ENCODE measurements at regions not wholly inside any gene's neighbourhood (a gene's known extent, or its start where the extent isn't known, plus 50 kb on each side); places are given as distances from the start of the nearest gene placed in this dataset.

DNA sequence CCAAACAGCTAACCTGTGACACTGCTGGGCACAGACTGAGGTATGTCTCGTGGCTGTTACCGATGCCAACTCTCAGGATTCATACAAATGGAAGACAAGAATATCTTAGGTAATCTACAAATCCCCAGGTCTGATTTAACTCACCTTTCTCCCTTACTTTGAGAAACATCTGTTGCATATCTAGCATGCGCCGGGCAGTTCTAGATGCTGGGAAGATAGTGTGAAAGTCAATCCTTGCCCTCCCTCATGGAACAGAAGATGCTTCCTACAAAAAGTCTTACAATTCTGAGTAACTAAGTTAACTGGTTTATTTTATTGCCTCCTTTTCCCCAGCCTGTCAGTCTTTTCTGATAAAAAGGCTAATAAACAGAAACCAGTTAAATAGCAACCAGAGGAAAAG lies 212.2 kb upstream of the FAT1 start:
- no peak for DNase-seq

GRCh38 chr4:186936496-186937375 lies 213.1 kb upstream of the FAT1 start:
- DNase-seq, result no peak

- DNase-seq, result no peak
Measured at GRCh38 chr4:186939226-186939625, 215.6 kb upstream of the FAT1 start.

GRCh38 chr4:186939766-186940165 lies 216.1 kb upstream of the FAT1 start:
- DNase-seq, result no peak

DNA sequence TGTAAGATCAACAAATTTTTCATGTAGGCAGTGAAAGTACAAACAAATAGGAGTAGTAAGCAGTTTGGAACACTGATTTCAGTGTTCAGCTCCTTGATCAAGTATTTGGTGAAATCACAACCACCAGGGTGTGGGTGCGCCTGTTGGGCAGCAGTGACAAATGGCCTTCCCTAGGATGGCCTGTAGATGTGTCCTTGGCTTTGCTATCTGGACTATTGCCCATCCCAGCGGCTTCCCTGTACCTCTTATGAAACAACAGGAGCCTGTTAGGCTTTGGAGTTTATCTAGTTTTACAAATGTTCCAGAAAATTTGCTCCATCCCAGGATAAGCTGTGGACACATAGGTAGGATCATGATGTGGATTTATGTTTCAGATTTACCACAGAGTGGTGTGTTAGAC lies 216.8 kb upstream of the FAT1 start:
- no peak for DNase-seq

- peak; percentile 7 for DNase-seq
Measured at GRCh38 chr4:186942758-186943377, 219.2 kb upstream of the FAT1 start.

- no peak for DNase-seq
Measured at GRCh38 chr4:186943411-186943810, 219.8 kb upstream of the FAT1 start.

GRCh38 chr4:186946136-186946535 lies 222.5 kb upstream of the FAT1 start:
- no peak for DNase-seq

DNA sequence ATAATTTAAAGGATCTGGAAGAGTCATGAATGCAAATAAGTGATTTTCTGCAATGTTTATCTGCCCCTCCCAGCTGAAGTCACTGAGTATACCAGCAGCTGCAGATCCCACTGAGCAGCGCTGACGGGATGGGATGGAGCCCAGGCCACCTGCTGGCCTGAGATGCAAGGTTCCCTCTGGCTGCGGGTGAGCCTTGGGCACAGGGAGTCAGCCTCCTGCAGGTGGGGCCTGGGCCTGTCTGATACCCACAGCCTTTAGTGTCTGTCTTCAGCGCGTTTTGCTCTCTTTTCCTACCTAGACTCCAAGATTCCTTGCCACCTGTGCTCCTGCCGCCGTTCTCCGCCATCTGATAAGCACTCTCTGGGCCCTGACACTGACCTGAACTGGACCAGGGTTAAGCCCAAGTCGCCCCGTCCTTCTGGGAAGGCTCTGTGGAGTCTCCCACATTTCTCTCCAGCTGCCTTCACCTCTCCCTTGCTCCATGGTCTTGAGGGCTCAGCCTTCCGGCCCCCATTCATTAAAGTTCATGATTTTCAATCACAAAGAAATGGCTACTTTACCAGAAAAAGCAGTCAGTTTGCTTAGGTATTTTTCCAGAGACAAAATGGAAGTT lies 223.1 kb upstream of the FAT1 start:
- DNase-seq, result peak; percentile 16

DNA sequence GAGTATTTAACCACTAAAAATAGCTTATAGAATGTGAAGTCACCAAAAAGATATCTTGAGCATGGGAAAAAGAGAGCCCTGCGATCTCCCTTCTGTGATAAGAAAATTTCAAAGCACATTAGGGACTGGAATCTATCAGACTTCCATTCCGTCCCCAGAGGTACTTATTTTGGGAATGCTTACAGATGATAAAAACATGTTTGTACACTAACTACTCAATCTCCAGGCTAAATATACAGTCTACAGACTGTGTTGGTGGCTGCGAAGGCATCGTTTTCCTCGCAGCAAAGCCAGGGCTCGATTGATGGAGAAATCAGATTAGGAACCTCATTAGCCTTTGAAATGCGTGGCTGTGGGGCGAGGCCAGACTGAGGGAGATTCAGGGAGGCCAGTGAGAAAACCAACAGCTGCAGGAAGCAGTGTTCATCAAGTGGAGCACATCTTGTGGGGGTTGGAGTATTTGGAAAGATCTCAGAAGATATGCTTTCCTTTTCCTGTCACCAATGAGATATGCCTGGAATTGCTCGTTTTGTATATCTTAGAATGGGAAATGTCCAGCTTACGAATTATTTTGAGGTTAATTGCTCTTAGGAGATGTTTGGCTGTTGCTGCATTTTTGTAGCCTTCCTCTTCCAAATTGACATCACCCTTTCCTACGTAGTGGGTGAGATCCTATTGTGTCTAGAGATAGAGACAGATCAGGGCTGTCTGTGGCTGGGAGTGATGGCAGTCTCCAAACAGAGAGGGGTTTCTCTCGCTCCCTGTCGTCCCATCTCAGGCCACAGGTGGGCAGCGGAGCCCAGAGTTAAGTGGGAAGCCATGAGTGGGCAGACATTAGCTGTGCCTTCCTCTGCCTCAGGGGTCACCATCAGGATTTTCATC lies 224.9 kb upstream of the FAT1 start:
- DNase-seq, result no peak

DNA sequence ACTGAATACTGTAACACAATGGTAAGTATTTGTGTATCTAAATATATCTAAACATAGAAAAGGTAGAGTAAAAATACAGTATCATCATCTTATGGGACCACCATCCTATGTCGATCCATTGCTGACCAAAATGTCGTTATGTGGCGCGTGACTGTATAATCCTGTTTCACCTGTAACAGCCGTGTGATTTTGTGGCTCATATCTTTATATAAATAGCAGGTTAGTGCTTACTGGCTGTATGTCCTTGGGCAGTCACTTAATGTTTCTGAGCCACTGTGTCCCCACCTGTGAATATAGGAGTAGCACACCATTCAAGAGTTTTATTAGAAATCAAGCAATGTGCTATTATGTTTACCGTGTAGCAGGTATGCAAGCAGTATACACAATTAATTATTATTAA lies 226.2 kb upstream of the FAT1 start:
- DNase-seq, result no peak

DNA sequence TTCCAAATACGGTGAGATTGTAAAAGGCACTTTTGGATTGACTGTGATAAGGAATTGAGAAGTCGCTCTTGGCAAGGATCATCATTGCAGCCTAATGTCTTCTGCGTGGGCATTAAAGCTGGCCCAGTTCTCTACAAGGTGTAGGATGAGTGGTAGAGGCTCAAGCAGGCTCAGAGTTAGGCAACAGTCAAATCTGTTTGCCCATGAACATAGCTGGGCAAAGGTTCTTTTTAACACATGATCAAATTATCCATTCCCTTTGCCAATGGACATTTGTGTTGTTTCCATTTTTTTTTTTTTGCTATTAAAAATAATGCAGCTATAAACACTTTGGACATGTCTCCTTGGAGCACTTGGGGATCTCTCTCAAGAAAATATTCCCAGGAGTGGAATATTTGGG lies 229.1 kb upstream of the FAT1 start:
- DNase-seq, result no peak

DNA sequence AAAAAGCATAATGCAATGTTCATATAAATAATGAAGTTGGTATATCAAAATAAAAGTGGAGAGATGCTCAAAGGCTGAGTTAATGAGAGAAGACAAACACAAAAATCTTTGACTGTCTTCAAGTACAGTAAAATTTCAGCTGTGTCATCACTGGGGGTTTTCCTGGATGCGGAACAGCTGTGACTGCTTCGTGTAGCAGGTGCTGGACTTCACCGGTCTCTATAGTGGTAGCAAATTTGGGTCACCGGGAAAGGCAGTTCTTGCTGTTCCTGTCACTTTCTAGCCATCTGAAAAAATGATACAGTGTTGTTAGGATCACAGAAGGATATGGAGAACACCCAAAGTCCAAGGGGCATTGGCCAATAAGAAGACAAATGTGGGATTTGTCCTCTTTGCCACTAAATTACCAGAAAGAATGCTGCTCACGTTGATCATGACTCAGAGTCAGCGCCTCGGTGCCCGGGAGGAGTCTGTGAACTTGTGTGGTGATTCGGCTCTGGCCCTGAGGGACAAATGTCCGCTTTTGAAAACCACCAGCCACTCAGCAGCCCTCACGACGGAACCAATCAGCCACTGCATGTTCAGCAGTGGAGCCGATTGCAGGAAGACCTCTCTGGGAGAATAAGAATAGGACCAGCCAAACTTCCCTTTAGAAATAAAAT lies 230.1 kb upstream of the FAT1 start:
- no peak for DNase-seq

GRCh38 chr4:186954509-186954908 lies 230.9 kb upstream of the FAT1 start:
- DNase-seq, result no peak

- no peak for DNase-seq
Measured at GRCh38 chr4:186954956-186955355, 231.3 kb upstream of the FAT1 start.

- no peak for DNase-seq
Measured at GRCh38 chr4:186957952-186958555, 234.4 kb upstream of the FAT1 start.

GRCh38 chr4:186958726-186959350 lies 235.2 kb upstream of the FAT1 start:
- no peak for DNase-seq

- no peak for DNase-seq
Measured at GRCh38 chr4:186979961-186980745, 256.5 kb upstream of the FAT1 start.

- no peak for DNase-seq
Measured at GRCh38 chr4:186981161-186981560, 257.5 kb upstream of the FAT1 start.

DNA sequence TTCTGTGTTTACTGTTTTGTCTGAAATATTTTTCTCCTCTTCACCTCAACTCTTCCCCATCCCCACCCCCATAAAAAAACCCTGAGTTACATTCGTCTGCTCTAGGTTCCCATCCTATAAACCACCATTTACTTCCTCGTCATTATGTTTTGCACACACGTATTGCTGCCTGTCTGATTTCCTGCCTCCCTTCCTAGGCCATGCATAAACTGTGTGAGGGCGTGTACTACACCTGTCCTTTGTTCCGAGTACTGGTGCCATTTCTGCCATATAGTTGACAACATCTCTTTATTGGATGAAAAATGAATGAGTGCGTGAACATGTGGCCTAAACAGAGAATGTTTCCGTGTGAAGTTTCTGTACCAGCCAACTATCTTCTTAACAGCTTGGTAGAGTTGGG lies 258.5 kb upstream of the FAT1 start:
- DNase-seq, result no peak

All from RPMI8226 (cell line).